ENCODE measurements at regions not wholly inside any gene's neighbourhood (a gene's known extent, or its start where the extent isn't known, plus 50 kb on each side); places are given as distances from the start of the nearest gene placed in this dataset.

DNA sequence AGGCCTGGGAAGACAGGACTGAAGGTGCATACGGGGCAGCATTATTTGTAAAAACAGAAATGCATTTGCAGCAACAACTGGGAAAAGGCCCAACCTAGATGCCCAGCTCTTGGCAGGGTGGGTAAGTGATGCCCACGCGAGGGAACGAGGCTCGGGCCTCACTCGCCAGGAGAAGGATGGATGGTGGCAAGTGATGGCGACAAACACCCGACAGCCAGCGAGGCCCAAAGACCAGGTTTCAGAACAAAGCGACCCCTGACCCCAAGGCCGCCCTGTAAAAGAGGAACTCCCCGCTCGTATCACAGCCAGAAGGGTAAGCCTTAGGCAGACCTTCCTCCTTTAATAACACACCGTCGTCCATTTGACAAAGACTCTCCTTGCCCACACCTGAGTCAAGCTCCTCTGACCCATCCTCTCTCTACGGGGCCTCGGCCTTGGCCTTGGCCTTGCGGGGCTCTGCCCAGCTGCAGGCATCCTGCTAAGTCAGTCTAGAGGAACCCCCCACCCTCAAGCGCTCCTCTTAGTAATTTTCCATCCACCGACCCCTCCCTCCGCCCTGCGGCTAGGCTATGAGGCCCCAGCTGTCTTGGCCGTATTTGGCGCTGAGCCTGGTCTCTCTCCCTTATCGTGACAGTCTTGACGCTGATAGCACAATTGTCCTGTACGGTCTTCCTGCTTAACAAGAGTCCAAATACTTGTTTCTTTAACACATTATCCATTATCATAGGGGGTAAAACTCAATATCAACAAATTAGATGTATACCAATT is 80.2 kb downstream of the NCOR2 start:
- Histone ChIP-seq H3K9me3 (ENCODE audit: control insufficient read depth, low read depth, low read length) (no peaks in the 10 kb centered on the region), H2BK5ac (ENCODE audit: insufficient read length, low read length) (no peak overlapping the region), H3T11ph (ENCODE audit: low read length) (no peak overlapping the region), H2BK120ac (ENCODE audit: low read depth, low read length, poor library complexity, severe bottlenecking) (no peak overlapping the region), H4K20me1 (ENCODE audit: control insufficient read depth, insufficient read depth, insufficient read length) (peaks cover 2% of the 10 kb centered on the region), H4K8ac (replicated peaks; ENCODE audit: insufficient read length, low read depth, low read length) (no peak overlapping the region), H3K14ac (ENCODE audit: insufficient read depth, low read length) (no peak overlapping the region), H3K79me1 (ENCODE audit: insufficient read depth, low read depth, low read length, poor library complexity, severe bottlenecking) (peaks cover 9% of the 10 kb centered on the region), H2BK20ac (ENCODE audit: low read depth, low read length, poor library complexity, severe bottlenecking) (no peak overlapping the region), H3K56ac (ENCODE audit: insufficient read length, low read depth, low read length) (no peak overlapping the region), H3K79me2 (ENCODE audit: insufficient read depth, low read length) (peaks cover 7% of the 10 kb centered on the region; the same call in 1 of the 2 replicates), H3K27ac (ENCODE audit: insufficient read length, low read depth, low read length) (no peak overlapping the region), H2AFZ (ENCODE audit: low read length) (no peak overlapping the region), H2AK5ac (ENCODE audit: insufficient read length, low read length) (no peak overlapping the region), H3K23ac (ENCODE audit: insufficient read length, low read depth, low read length) (no peak overlapping the region), H3K23me2 (ENCODE audit: insufficient read length, low read depth, low read length, poor library complexity, severe bottlenecking) (no peaks in the 10 kb centered on the region), H3K4me2 (ENCODE audit: insufficient read depth, insufficient read length, low read length) (no peak overlapping the region), H2BK12ac (ENCODE audit: insufficient read length, low read depth, low read length) (no peak overlapping the region), H3K18ac (ENCODE audit: insufficient read length, low read depth, low read length) (no peak overlapping the region), H3K4me1 (ENCODE audit: insufficient read depth, low read length) (no peaks in the 10 kb centered on the region), H3K9ac (ENCODE audit: extremely low read depth, insufficient read length, low read length) (no peak overlapping the region), H3K4ac (ENCODE audit: low read depth, low read length) (no peak overlapping the region), H4K91ac (ENCODE audit: insufficient read length, low read depth, low read length) (no peak overlapping the region), H4K5ac (ENCODE audit: insufficient read length, low read depth, low read length) (no peak overlapping the region), H3K27me3 (ENCODE audit: insufficient read depth, low read length) (no peaks in the 10 kb centered on the region), H2BK15ac (ENCODE audit: low read depth, low read length) (no peak overlapping the region)
- peaks cover 5% of the 10 kb centered on the region for H3K27me3 Mint-ChIP-seq (ENCODE audit: low read depth)
- H3K4me1 Mint-ChIP-seq: peaks cover 7 to 10% of the 10 kb centered on the region in 2 experiments
- no peaks in the 10 kb centered on the region for H3K9me3 Mint-ChIP-seq
- H3K27ac Mint-ChIP-seq: peak overlapping the region; percentile 74 to 93 (median 90); a peak in 4 of 7 replicates
- peaks cover 5 to 42% (median 33%) of the 10 kb centered on the region in 3 experiments; a peak in 6 of 7 replicates for H3K36me3 Mint-ChIP-seq (ENCODE audit: insufficient read depth in 1 of 3, low read depth in 3 of 3)
- TF ChIP-seq, protein P1, sequence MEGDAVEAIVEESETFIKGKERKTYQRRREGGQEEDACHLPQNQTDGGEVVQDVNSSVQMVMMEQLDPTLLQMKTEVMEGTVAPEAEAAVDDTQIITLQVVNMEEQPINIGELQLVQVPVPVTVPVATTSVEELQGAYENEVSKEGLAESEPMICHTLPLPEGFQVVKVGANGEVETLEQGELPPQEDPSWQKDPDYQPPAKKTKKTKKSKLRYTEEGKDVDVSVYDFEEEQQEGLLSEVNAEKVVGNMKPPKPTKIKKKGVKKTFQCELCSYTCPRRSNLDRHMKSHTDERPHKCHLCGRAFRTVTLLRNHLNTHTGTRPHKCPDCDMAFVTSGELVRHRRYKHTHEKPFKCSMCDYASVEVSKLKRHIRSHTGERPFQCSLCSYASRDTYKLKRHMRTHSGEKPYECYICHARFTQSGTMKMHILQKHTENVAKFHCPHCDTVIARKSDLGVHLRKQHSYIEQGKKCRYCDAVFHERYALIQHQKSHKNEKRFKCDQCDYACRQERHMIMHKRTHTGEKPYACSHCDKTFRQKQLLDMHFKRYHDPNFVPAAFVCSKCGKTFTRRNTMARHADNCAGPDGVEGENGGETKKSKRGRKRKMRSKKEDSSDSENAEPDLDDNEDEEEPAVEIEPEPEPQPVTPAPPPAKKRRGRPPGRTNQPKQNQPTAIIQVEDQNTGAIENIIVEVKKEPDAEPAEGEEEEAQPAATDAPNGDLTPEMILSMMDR (conservative IDR thresholded peaks at IDR 0.05): no peak
- DNase-seq: no peak
- WGBS (ENCODE audit: extremely low coverage, insufficient read length, low lambda C conversion rate): no CpG with 5 or more reads among the region's 27 CpGs
- H3K4me3 Mint-ChIP-seq: no peak overlapping the region; a peak in 1 of 5 replicates

Data from H9 (cell line).